IMR-90 (cell line): ENCODE measurements at regions not wholly inside any gene's neighbourhood (a gene's known extent, or its start where the extent isn't known, plus 50 kb on each side); places are given as distances from the start of the nearest gene placed in this dataset.

ENCODE experiments used
- ATAC-seq: fragments of 200-7000 bp; cut with Tn5 transposase; 2 replicates; pipeline ENCODE4 v1.9.1; 2020; ENCODE audit warnings: low read depth, mild to moderate bottlenecking, moderate library complexity
- BruUV-seq: library from RNA; stranded (reverse); fragments of 400-500 nt; replicated peaks from 2 replicates; lab custom pipeline; 2021; lab: Mats Ljungman, UMichigan
- CTCF ChIA-PET: fragments of 300-600 bp; formaldehyde crosslinking; extraction: SDS; loops from one replicate; lab custom pipeline; 2021; ENCODE audit warnings: antibody characterized with exemption; lab: Yijun Ruan, JAX
- POLR2A ChIA-PET: fragments of 300-600 bp; sonication (Branson Sonifier 250); formaldehyde crosslinking; loops from one replicate; lab custom pipeline; 2022; ENCODE audit warnings: antibody characterized with exemption; ENCODE audit not compliant: unreplicated experiment; lab: Charles Lee
- DNase-seq: peaks from one replicate; pipeline ENCODE4 v3.0.0; 2013
- H2AFZ ChIP-seq: replicated peaks from 2 replicates; pipeline ENCODE3; 2013; ENCODE audit warnings: low read length, mild to moderate bottlenecking; ENCODE audit not compliant: poor library complexity
- H2AK5ac ChIP-seq: 2 replicates; pipeline ENCODE4 v1.6.1; 2013; ENCODE audit warnings: low read depth, low read length, inconsistent platforms
- H2AK9ac ChIP-seq: replicated peaks from 2 replicates; pipeline ENCODE3; 2013; ENCODE audit warnings: mild to moderate bottlenecking, low read depth, low read length, moderate library complexity; ENCODE audit not compliant: poor library complexity
- H2BK120ac ChIP-seq: 2 replicates; pipeline ENCODE4 v1.6.1; 2013; ENCODE audit warnings: low read depth, low read length, inconsistent platforms
- H2BK15ac ChIP-seq: 3 replicates; pipeline ENCODE4 v1.6.1; 2013; ENCODE audit warnings: low read depth, low read length, inconsistent platforms
- H2BK20ac ChIP-seq: 2 replicates; pipeline ENCODE4 v1.6.1; 2013; ENCODE audit warnings: low read depth, mild to moderate bottlenecking, inconsistent platforms, low read length, moderate library complexity
- H2BK5ac ChIP-seq: 2 replicates; pipeline ENCODE4 v1.6.1; 2013; ENCODE audit warnings: mild to moderate bottlenecking, low read depth, low read length, inconsistent platforms; ENCODE audit not compliant: poor library complexity, severe bottlenecking
- H3K14ac ChIP-seq: replicated peaks from 2 replicates; pipeline ENCODE4 v1.6.1; 2013; ENCODE audit warnings: low read depth, low read length, inconsistent platforms
- H3K18ac ChIP-seq: 2 replicates; pipeline ENCODE4 v1.6.1; 2013; ENCODE audit warnings: low read depth, low read length, control low read depth
- H3K23ac ChIP-seq: 2 replicates; pipeline ENCODE4 v1.6.1; 2013; ENCODE audit warnings: low read depth, low read length, inconsistent platforms
- H3K27ac ChIP-seq: 2 replicates; pipeline ENCODE4 v1.5.1; 2013; ENCODE audit warnings: mild to moderate bottlenecking, control low read depth, low read length; ENCODE audit not compliant: insufficient read depth
- H3K27me3 ChIP-seq: 2 replicates; pipeline ENCODE4 v1.6.1; 2013; ENCODE audit warnings: low read length; ENCODE audit not compliant: control insufficient read depth, insufficient read depth
- H3K36me3 ChIP-seq: 2 replicates; pipeline ENCODE4 v1.6.1; 2013; ENCODE audit warnings: low read length, mixed read lengths; ENCODE audit not compliant: control insufficient read depth, insufficient read depth
- H3K4ac ChIP-seq: 2 replicates; pipeline ENCODE4 v1.6.1; 2013; ENCODE audit warnings: low read depth, low read length, inconsistent platforms
- H3K4me1 ChIP-seq: 2 replicates; pipeline ENCODE4 v1.6.1; 2013; ENCODE audit warnings: low read length, mixed read lengths; ENCODE audit not compliant: control insufficient read depth, insufficient read depth
- H3K4me2 ChIP-seq: 2 replicates; pipeline ENCODE4 v1.6.1; 2013; ENCODE audit warnings: low read depth, mild to moderate bottlenecking, control low read depth, low read length, moderate library complexity
- H3K4me3 ChIP-seq: 2 replicates; pipeline ENCODE4 v1.5.1; 2013; ENCODE audit warnings: low read depth, mild to moderate bottlenecking, control low read depth, low read length, moderate library complexity; ENCODE audit not compliant: insufficient read depth
- H3K56ac ChIP-seq: 2 replicates; pipeline ENCODE4 v1.6.1; 2013; ENCODE audit warnings: low read length, inconsistent platforms; ENCODE audit not compliant: insufficient read depth; ENCODE audit errors: extremely low read depth
- H3K79me1 ChIP-seq, 2 experiments: 2 replicates each; pipeline ENCODE4 v1.6.1; 2013; ENCODE audit warnings: low read length in 2 of 2, inconsistent platforms in 1 of 2, low read depth in 1 of 2
- H3K9ac ChIP-seq: 2 replicates; pipeline ENCODE4 v1.6.1; 2013; ENCODE audit warnings: low read depth, low read length, control low read depth
- H3K9me1 ChIP-seq: 2 replicates; pipeline ENCODE4 v1.6.1; 2013; ENCODE audit warnings: low read length, inconsistent platforms; ENCODE audit not compliant: insufficient read depth
- H3K9me3 ChIP-seq: 2 replicates; pipeline ENCODE4 v1.6.1; 2013; ENCODE audit warnings: low read length; ENCODE audit not compliant: control insufficient read depth, insufficient read depth
- H4K20me1 ChIP-seq: 2 replicates; pipeline ENCODE4 v1.6.1; 2013; ENCODE audit warnings: low read length, inconsistent platforms; ENCODE audit not compliant: insufficient read depth
- H4K5ac ChIP-seq: 2 replicates; pipeline ENCODE4 v1.6.1; 2013; ENCODE audit warnings: mild to moderate bottlenecking, low read depth, low read length, control low read depth
- H4K8ac ChIP-seq, 2 experiments: 2 replicates each; pipeline ENCODE4 v1.6.1; 2013; ENCODE audit warnings: low read depth in 2 of 2, low read length in 2 of 2, control low read depth in 1 of 2, inconsistent platforms in 1 of 2
- H4K91ac ChIP-seq: 2 replicates; pipeline ENCODE4 v1.6.1; 2013; ENCODE audit warnings: low read depth, low read length, inconsistent platforms; ENCODE audit not compliant: insufficient read depth
- CEBPB ChIP-seq: IDR thresholded peaks from 2 replicates; pipeline ENCODE4 v1.6.1; 2012; ENCODE audit warnings: low read depth, low read length, improper control_type of control experiment
- CTCF ChIP-seq: conservative IDR thresholded peaks from 2 replicates; pipeline ENCODE4 v1.5.1; 2012; ENCODE audit warnings: mild to moderate bottlenecking, low read depth, low read length, improper control_type of control experiment
- NFE2L2 ChIP-seq: fragments of 150-350 bp; IDR thresholded peaks from 2 replicates; pipeline ENCODE4 v1.6.1; 2016; ENCODE audit warnings: low read depth, mild to moderate bottlenecking, low read length
- RCOR1 ChIP-seq: IDR thresholded peaks from 2 replicates; pipeline ENCODE4 v1.6.1; 2012; ENCODE audit warnings: mild to moderate bottlenecking, low read length, improper control_type of control experiment; ENCODE audit not compliant: insufficient replicate concordance
- RFX5 ChIP-seq: IDR thresholded peaks from 2 replicates; pipeline ENCODE4 v1.8.0; 2012; ENCODE audit warnings: low read depth, mild to moderate bottlenecking, low read length, moderate library complexity
- SMC3 ChIP-seq: fragments of 150-350 bp; IDR thresholded peaks from 2 replicates; pipeline ENCODE4 v1.6.1; 2016; ENCODE audit warnings: low read depth, mild to moderate bottlenecking, antibody characterized with exemption, low read length, moderate library complexity
- WGBS, 2 experiments: methylation state at CpG; one replicate each; pipeline versions ENCODE4 v1.1.5 to v1.1.7; 2013; ENCODE audit warnings: missing lambda C conversion rate in 2 of 2; ENCODE audit not compliant: insufficient read length in 1 of 2; ENCODE audit errors: extremely low coverage in 2 of 2; 5-methylcytosine and 5-hydroxymethylcytosine counted together
- dilution Hi-C: fragments of 300-500 bp; cut with HindIII; formaldehyde crosslinking; loops from one replicate; pipeline ENCODE4 v1.14.3; 2018; ENCODE audit warnings: low sequenced_read_pairs; ENCODE audit not compliant: unreplicated experiment
- in situ Hi-C: fragments of 300-500 bp; cut with MboI; formaldehyde crosslinking; loops from 3 replicates; pipeline ENCODE4 v1.14.3; 2019; ENCODE audit warnings: low sequenced_read_pairs, inconsistent platforms, mixed read lengths
- intact Hi-C: fragments of 100-400 bp; cut with micrococcal nuclease; formaldehyde crosslinking; loops from 2 replicates; pipeline ENCODE4 v1.10.0; 2022

- ATAC-seq = no peak
- Histone ChIP-seq H2BK20ac (no peak overlapping the region), H3K9me1 (no peaks in the 10 kb centered on the region), H4K8ac (no peak overlapping the region), H2AFZ (no peak overlapping the region), H3K27me3 (no peaks in the 10 kb centered on the region), H3K14ac (no peak overlapping the region), H4K20me1 (no peaks in the 10 kb centered on the region), H3K79me1 (no peaks in the 10 kb centered on the region), H2BK5ac (no peak overlapping the region), H3K4me2 (no peak overlapping the region), H3K4me1 (no peaks in the 10 kb centered on the region), H2AK9ac (no peak overlapping the region), H3K4me3 (no peak overlapping the region), H3K56ac (no peak overlapping the region), H4K5ac (no peak overlapping the region), H2BK15ac (no peak overlapping the region), H3K23ac (no peak overlapping the region), H3K18ac (no peak overlapping the region), H3K27ac (no peak overlapping the region), H4K91ac (no peak overlapping the region), H3K4ac (no peak overlapping the region), H3K9me3 (peaks cover 34% of the 10 kb centered on the region), H2BK120ac (no peak overlapping the region), H3K9ac (no peak overlapping the region), H3K36me3 (no peaks in the 10 kb centered on the region), H2AK5ac (no peak overlapping the region)
- CTCF ChIA-PET = no interaction called here
- 25% methylated on average over 1 of the region's 2 CpGs; no CpG with 5 or more reads in 1 of the 2 experiments for WGBS, 2 experiments
- dilution Hi-C loops (no loop called here), intact Hi-C loops (no loop called here), in situ Hi-C loops (no loop called here)
- no TSS peak for BruUV-seq
- TF ChIP-seq RFX5 (no peak), CTCF (no peak), RCOR1 (no peak), NFE2L2 (no peak), CEBPB (no peak), SMC3 (no peak)
- no peak for DNase-seq
- POLR2A ChIA-PET = no interaction called here
These were observed 455.0 kb downstream of the HAPSTR1 start for GRCh38 chr16:9546438-9546786.
